H1 (cell line): ENCODE measurements at regions not wholly inside any gene's neighbourhood (a gene's known extent, or its start where the extent isn't known, plus 50 kb on each side); places are given as distances from the start of the nearest gene placed in this dataset.

Experiments
- CTCF ChIA-PET: fragments of 300-600 bp; sonication (Branson Sonifier 250); formaldehyde crosslinking; loops from one replicate; lab custom pipeline; 2021; ENCODE audit not compliant: partially characterized antibody; lab: Charles Lee
- POLR2A ChIA-PET: fragments of 300-600 bp; sonication (Branson Sonifier 250); formaldehyde crosslinking; loops from one replicate; lab custom pipeline; 2021; ENCODE audit warnings: inconsistent platforms; ENCODE audit not compliant: partially characterized antibody; lab: Charles Lee
- DNase-seq, 2 experiments: peaks; one replicate each; pipeline versions ENCODE4 v3.0.0 to v3.0.0-alpha.2; 2010 to 2022; ENCODE audit warnings: low spot score in 2 of 2, low read depth in 1 of 2, mixed read lengths in 1 of 2
- FAIRE-seq: peaks from 2 replicates; lab custom pipeline; 2011; peaks lifted over from hg19 to GRCh38; lab: Jason Lieb, UNC
- H2AFZ ChIP-seq: 2 replicates; pipeline ENCODE4 v1.8.1; 2012; ENCODE audit warnings: low read length, inconsistent platforms
- H2AK5ac ChIP-seq: 2 replicates; pipeline ENCODE4 v1.6.1; 2013; ENCODE audit warnings: low read depth, low read length
- H2BK120ac ChIP-seq: replicated peaks from 2 replicates; pipeline ENCODE3; 2013; ENCODE audit warnings: low read depth, low read length, inconsistent platforms
- H2BK12ac ChIP-seq: 2 replicates; pipeline ENCODE4 v1.6.1; 2013; ENCODE audit warnings: low read depth, low read length
- H2BK15ac ChIP-seq: 2 replicates; pipeline ENCODE4 v1.6.1; 2013; ENCODE audit warnings: low read length
- H2BK20ac ChIP-seq: 2 replicates; pipeline ENCODE4 v1.6.1; 2013; ENCODE audit warnings: low read length
- H2BK5ac ChIP-seq: 2 replicates; pipeline ENCODE4 v1.6.1; 2013; ENCODE audit warnings: low read depth, low read length
- H3K14ac ChIP-seq: 2 replicates; pipeline ENCODE4 v1.6.1; 2013; ENCODE audit warnings: inconsistent platforms; ENCODE audit not compliant: insufficient read length
- H3K18ac ChIP-seq: 2 replicates; pipeline ENCODE4 v1.6.1; 2013; ENCODE audit warnings: low read length; ENCODE audit errors: extremely low read depth
- H3K23ac ChIP-seq: 2 replicates; pipeline ENCODE4 v1.6.1; 2013; ENCODE audit warnings: inconsistent platforms; ENCODE audit not compliant: insufficient read length
- H3K23me2 ChIP-seq: 2 replicates; pipeline ENCODE4 v1.6.1; 2013; ENCODE audit warnings: low read depth, low read length
- H3K27ac ChIP-seq: 2 replicates; pipeline ENCODE4 v1.6.1; 2011; ENCODE audit warnings: low read depth, low read length, inconsistent platforms
- H3K27me3 ChIP-seq, 4 experiments: replicated peaks in 1 of 4; 1 replicate in 1 of 4; 2 replicates in 3 of 4; pipeline versions ENCODE4 v1.6.1 to v1.8.1; 2011 to 2013; ENCODE audit warnings: low read length in 3 of 4, mild to moderate bottlenecking in 3 of 4, inconsistent platforms in 2 of 4, mixed read lengths in 2 of 4, moderate library complexity in 1 of 4; ENCODE audit not compliant: control insufficient read depth in 3 of 4, insufficient read depth in 3 of 4; ENCODE audit errors: extremely low read depth in 1 of 4
- H3K36me3 ChIP-seq, 4 experiments: 2 replicates each; pipeline versions ENCODE4 v1.6.1 to v1.8.1; 2011 to 2013; ENCODE audit warnings: mild to moderate bottlenecking in 4 of 4, low read length in 3 of 4, moderate library complexity in 2 of 4, control low read depth in 1 of 4, inconsistent platforms in 1 of 4; ENCODE audit not compliant: insufficient read depth in 4 of 4, control insufficient read depth in 2 of 4
- H3K4ac ChIP-seq: replicated peaks from 2 replicates; pipeline ENCODE3; 2013; ENCODE audit warnings: low read length, low read depth, mixed read lengths, inconsistent platforms; ENCODE audit not compliant: insufficient read length
- H3K4me1 ChIP-seq, 4 experiments: replicated peaks in 1 of 4; 1 replicate in 1 of 4; 2 replicates in 3 of 4; pipeline versions ENCODE4 v1.6.1 to v1.8.1; 2011 to 2013; ENCODE audit warnings: low read length in 3 of 4, inconsistent platforms in 2 of 4, mixed read lengths in 1 of 4; ENCODE audit not compliant: insufficient read depth in 4 of 4, control insufficient read depth in 3 of 4
- H3K4me2 ChIP-seq, 2 experiments: 2 replicates each; pipeline versions ENCODE4 v1.6.1 to v1.8.1; 2011 to 2013; ENCODE audit warnings: low read depth in 2 of 2, low read length in 2 of 2, control low read depth in 1 of 2, inconsistent platforms in 1 of 2, mild to moderate bottlenecking in 1 of 2; ENCODE audit not compliant: insufficient read depth in 1 of 2
- H3K4me3 ChIP-seq, 4 experiments: fragments of 200-600, 300-600 bp in 1 of 4; sonication (generic), shearing (Covaris generic), sonication (Bioruptor Twin) in 1 of 4; 2 replicates each; pipeline versions ENCODE4 v1.5.1 to v1.8.1; 2011 to 2016; ENCODE audit warnings: low read length in 4 of 4, low read depth in 3 of 4, control low read depth in 2 of 4, inconsistent platforms in 2 of 4, mild to moderate bottlenecking in 2 of 4, mixed read lengths in 1 of 4, moderate library complexity in 1 of 4; ENCODE audit not compliant: insufficient read depth in 2 of 4; ENCODE audit errors: extremely low read depth in 1 of 4
- H3K56ac ChIP-seq: replicated peaks from 2 replicates; pipeline ENCODE3; 2013; ENCODE audit warnings: low read depth, mild to moderate bottlenecking, mixed read lengths, low read length, inconsistent platforms; ENCODE audit not compliant: insufficient read length
- H3K79me1 ChIP-seq: 2 replicates; pipeline ENCODE4 v1.6.1; 2013; ENCODE audit warnings: low read depth, low read length, control low read depth
- H3K79me2 ChIP-seq, 2 experiments: 2 replicates each; pipeline versions ENCODE4 v1.6.1 to v1.8.1; 2012 to 2013; ENCODE audit warnings: low read length in 2 of 2, mild to moderate bottlenecking in 2 of 2, inconsistent platforms in 1 of 2; ENCODE audit not compliant: insufficient read depth in 2 of 2, control insufficient read depth in 1 of 2
- H3K9ac ChIP-seq, 4 experiments: replicated peaks in 1 of 4; 1 replicate in 1 of 4; 2 replicates in 3 of 4; pipeline versions ENCODE4 v1.6.1 to v1.8.1; 2011 to 2013; ENCODE audit warnings: low read depth in 3 of 4, low read length in 3 of 4, control low read depth in 2 of 4, mild to moderate bottlenecking in 2 of 4, moderate library complexity in 2 of 4, inconsistent platforms in 1 of 4; ENCODE audit errors: extremely low read depth in 1 of 4
- H3K9me3 ChIP-seq, 2 experiments: 2 replicates each; pipeline versions ENCODE4 v1.6.1 to v1.8.1; 2012 to 2013; ENCODE audit warnings: mild to moderate bottlenecking in 2 of 2, moderate library complexity in 2 of 2, control low read depth in 1 of 2, inconsistent platforms in 1 of 2, low read depth in 1 of 2, low read length in 1 of 2, mixed read lengths in 1 of 2; ENCODE audit not compliant: insufficient read depth in 2 of 2
- H4K20me1 ChIP-seq, 2 experiments: replicated peaks in 1 of 2; 2 replicates each; pipeline versions ENCODE3 to v1.8.1; 2011 to 2013; ENCODE audit warnings: inconsistent platforms in 2 of 2, low read length in 2 of 2, mild to moderate bottlenecking in 1 of 2; ENCODE audit not compliant: insufficient read depth in 2 of 2, control insufficient read depth in 1 of 2
- H4K5ac ChIP-seq: 2 replicates; pipeline ENCODE4 v1.6.1; 2013; ENCODE audit warnings: low read length, low read depth, mixed read lengths, inconsistent platforms; ENCODE audit not compliant: insufficient read length
- H4K8ac ChIP-seq: 2 replicates; pipeline ENCODE4 v1.8.0; 2013; ENCODE audit warnings: mild to moderate bottlenecking, moderate library complexity, low read length, inconsistent platforms; ENCODE audit not compliant: insufficient read depth; ENCODE audit errors: extremely low read depth
- H4K91ac ChIP-seq: replicated peaks from 2 replicates; pipeline ENCODE3; 2013; ENCODE audit warnings: low read length, mixed read lengths, inconsistent platforms; ENCODE audit not compliant: insufficient read length
- BACH1 ChIP-seq: IDR thresholded peaks from 2 replicates; pipeline ENCODE4 v1.6.1; 2012; ENCODE audit warnings: low read length, improper control_type of control experiment
- CBX8 ChIP-seq: fragments of 300-800, 300-1000 bp; sonication (generic); IDR thresholded peaks from 2 replicates; pipeline ENCODE4 v1.7.1; 2016; ENCODE audit warnings: low read depth, low read length, borderline replicate concordance
- CHD2 ChIP-seq: IDR thresholded peaks from 2 replicates; pipeline ENCODE4 v1.6.1; 2012; ENCODE audit warnings: low read length, improper control_type of control experiment
- GABPA ChIP-seq: IDR thresholded peaks from 2 replicates; pipeline ENCODE4 v1.6.1; 2011; ENCODE audit warnings: mild to moderate bottlenecking, low read length, moderate library complexity, borderline replicate concordance; ENCODE audit not compliant: insufficient read depth
- HDAC6 ChIP-seq: IDR thresholded peaks from one replicate; pipeline ENCODE4 v1.7.1; 2012; ENCODE audit warnings: low read depth, mild to moderate bottlenecking, inconsistent platforms, low read length, moderate library complexity
- JUND ChIP-seq: IDR thresholded peaks from 2 replicates; pipeline ENCODE4 v1.6.1; 2011; ENCODE audit warnings: mild to moderate bottlenecking, improper control_type of control experiment, low read length
- KDM5A ChIP-seq: fragments of 200-600 bp; IDR thresholded peaks from 2 replicates; pipeline ENCODE4 v1.7.1; 2012; ENCODE audit warnings: mild to moderate bottlenecking, low read length, inconsistent platforms, mixed read lengths
- NRF1 ChIP-seq: IDR thresholded peaks from 2 replicates; pipeline ENCODE4 v1.6.1; 2011; ENCODE audit warnings: mild to moderate bottlenecking, low read depth, low read length, improper control_type of control experiment
- PHF8 ChIP-seq: fragments of 200-600 bp; sonication (generic); conservative IDR thresholded peaks from 2 replicates; pipeline ENCODE4 v1.7.1; 2012; ENCODE audit warnings: low read depth, mild to moderate bottlenecking, inconsistent platforms, low read length, moderate library complexity
- TAF7 ChIP-seq: optimal IDR thresholded peaks from 2 replicates; pipeline ENCODE3; 2011; ENCODE audit warnings: low read depth, mild to moderate bottlenecking, inconsistent platforms, low read length, moderate library complexity, borderline replicate concordance
- TEAD4 ChIP-seq: IDR thresholded peaks from 2 replicates; pipeline ENCODE4 v1.6.1; 2012; ENCODE audit warnings: low read depth, low read length, inconsistent platforms, mixed read lengths
- YY1 ChIP-seq: IDR thresholded peaks from 2 replicates; pipeline ENCODE4 v1.6.1; 2011; ENCODE audit warnings: low read depth, mild to moderate bottlenecking, low read length
- ZNF274 ChIP-seq: IDR thresholded peaks from 2 replicates; pipeline ENCODE4 v1.7.0; 2012; ENCODE audit warnings: low read length, borderline replicate concordance; ENCODE audit errors: extremely low read depth
- WGBS, 2 experiments: shearing (Covaris generic) in 1 of 2; methylation state at CpG; one replicate each; pipeline versions ENCODE4 v1.1.6 to v1.1.7; 2013 to 2015; ENCODE audit warnings: low lambda C conversion rate in 2 of 2, mixed read lengths in 2 of 2, inconsistent platforms in 1 of 2, low coverage in 1 of 2, missing lambda C conversion rate in 1 of 2; ENCODE audit not compliant: insufficient replicate concordance in 2 of 2, insufficient coverage in 1 of 2, insufficient read length in 1 of 2; ENCODE audit errors: extremely low coverage in 1 of 2, missing lambda C conversion rate in 1 of 2; 5-methylcytosine and 5-hydroxymethylcytosine counted together
- TF ChIP-seq, protein P1 (sequence below): IDR thresholded peaks from 2 replicates; pipeline ENCODE4 v1.6.1; 2012; ENCODE audit warnings: inconsistent platforms

DNA sequence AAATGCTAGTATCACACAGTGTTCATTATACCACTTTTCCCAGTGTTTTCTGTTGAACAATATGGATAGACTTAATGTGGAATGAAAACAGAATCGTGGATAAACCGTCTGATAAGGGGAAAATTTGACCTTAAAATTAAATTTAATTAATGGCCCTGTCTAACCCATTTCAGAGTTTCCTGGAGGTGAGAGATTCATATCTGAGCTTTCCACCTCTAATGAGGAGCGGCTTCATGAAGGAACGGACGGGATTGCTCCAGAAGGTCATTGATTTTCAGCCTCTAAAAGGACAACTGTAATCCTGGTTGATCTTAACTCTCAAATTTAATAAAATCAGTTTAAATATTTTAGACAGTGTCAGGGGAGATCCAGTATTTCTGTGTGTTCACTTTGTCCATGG lies 874.9 kb downstream of the GRID1 start:
- Histone ChIP-seq H3K56ac (no peak overlapping the region), H3K9me3 (no peaks in the 10 kb centered on the region), H3K14ac (no peak overlapping the region), H3K23ac (no peak overlapping the region), H3K79me2 (no peaks in the 10 kb centered on the region), H2BK12ac (no peak overlapping the region), H2BK20ac (no peak overlapping the region), H3K4me1 (peaks cover 0 to 6% (median 2%) of the 10 kb centered on the region in 4 experiments; a peak in 2 of 7 replicates), H4K5ac (no peak overlapping the region), H3K4me2 (no peak overlapping the region), H3K23me2 (no peaks in the 10 kb centered on the region), H4K91ac (no peak overlapping the region), H2BK15ac (no peak overlapping the region), H3K27ac (no peak overlapping the region), H4K8ac (no peak overlapping the region), H2BK120ac (no peak overlapping the region), H2AK5ac (no peak overlapping the region), H2AFZ (no peak overlapping the region), H3K4me3 (no peak overlapping the region), H3K9ac (no peak overlapping the region), H3K4ac (no peak overlapping the region), H3K27me3 (peaks cover 13 to 23% (median 17%) of the 10 kb centered on the region in 4 experiments; a peak in 6 of 7 replicates), H3K79me1 (no peaks in the 10 kb centered on the region), H4K20me1 (peaks cover 2 to 3% of the 10 kb centered on the region in 2 experiments), H3K36me3 (no peaks in the 10 kb centered on the region), H2BK5ac (no peak overlapping the region), H3K18ac (no peak overlapping the region)
- 94% methylated on average over 5 of the region's 5 CpGs; no CpG with 5 or more reads in 1 of the 2 experiments for WGBS, 2 experiments
- FAIRE-seq (no peak), DNase-seq (no peak)
- ChIA-PET CTCF (interaction anchor here (1.4 kb wide), 1 partner anchor 37 kb away, joined by 3 read pairs; no protein-coding TSS in a partner anchor), POLR2A (no interaction called here)
- TF ChIP-seq, protein P1, sequence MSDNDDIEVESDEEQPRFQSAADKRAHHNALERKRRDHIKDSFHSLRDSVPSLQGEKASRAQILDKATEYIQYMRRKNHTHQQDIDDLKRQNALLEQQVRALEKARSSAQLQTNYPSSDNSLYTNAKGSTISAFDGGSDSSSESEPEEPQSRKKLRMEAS: no peak
- TF ChIP-seq ZNF274 (no peak), JUND (no peak), PHF8 (no peak), BACH1 (no peak), KDM5A (no peak), TEAD4 (no peak), CHD2 (no peak), NRF1 (no peak), HDAC6 (no peak), YY1 (no peak), GABPA (no peak), CBX8 (no peak), TAF7 (no peak)
